COR-L47 (cell line): ENCODE measurements at regions not wholly inside any gene's neighbourhood (a gene's known extent, or its start where the extent isn't known, plus 50 kb on each side); places are given as distances from the start of the nearest gene placed in this dataset.
"Not testable (repeated sequence)": the region's sequence is repeated elsewhere in the genome, so short reads cannot be mapped to it uniquely, and the experiment has no call there.

Experiments
- DNase-seq: peaks from one replicate; lab custom pipeline; 2025; lab: John Stamatoyannopoulos, UW

GRCh38 chr2:210961249-210961648 lies 404.9 kb downstream of the CPS1 start:
- no peak for DNase-seq

- DNase-seq, result no peak
These were observed 407.0 kb downstream of the CPS1 start for GRCh38 chr2:210963386-210963785.

- DNase-seq, result no peak
These were observed 407.9 kb downstream of the CPS1 start for GRCh38 chr2:210964141-210964764.

- DNase-seq, result no peak
These were observed 409.1 kb downstream of the CPS1 start for GRCh38 chr2:210965472-210965871.

- no peak for DNase-seq
These were observed 409.9 kb downstream of the CPS1 start for GRCh38 chr2:210966330-210966729.

GRCh38 chr2:210971431-210971830 lies 415.0 kb downstream of the CPS1 start:
- no peak for DNase-seq

GRCh38 chr2:210986806-210987205 lies 430.4 kb downstream of the CPS1 start:
- not testable (repeated sequence) for DNase-seq

GRCh38 chr2:210991107-210991506 lies 434.7 kb downstream of the CPS1 start:
- no peak for DNase-seq

GRCh38 chr2:210994104-210994503 lies 437.7 kb downstream of the CPS1 start:
- no peak for DNase-seq

GRCh38 chr2:210997373-210997772 lies 441.0 kb downstream of the CPS1 start:
- DNase-seq, result no peak

- DNase-seq, result no peak
These were observed 441.9 kb downstream of the CPS1 start for GRCh38 chr2:210998334-210998733.

GRCh38 chr2:211014376-211014775 lies 458.0 kb downstream of the CPS1 start:
- no peak for DNase-seq

GRCh38 chr2:211014906-211015305 lies 458.5 kb downstream of the CPS1 start:
- no peak for DNase-seq

GRCh38 chr2:211025089-211025488 lies 468.7 kb downstream of the CPS1 start:
- DNase-seq, result not testable (repeated sequence)

- DNase-seq, result no peak
These were observed 469.7 kb downstream of the CPS1 start for GRCh38 chr2:211026109-211026508.

GRCh38 chr2:211027976-211028375 lies 471.6 kb downstream of the CPS1 start:
- no peak for DNase-seq

- peak; percentile 72 for DNase-seq
These were observed 477.4 kb downstream of the CPS1 start for GRCh38 chr2:211033765-211034164.

- no peak for DNase-seq
These were observed 479.3 kb downstream of the CPS1 start for GRCh38 chr2:211035548-211036185.

- DNase-seq, result no peak
These were observed 488.6 kb downstream of the CPS1 start for GRCh38 chr2:211045025-211045424.

- no peak for DNase-seq
These were observed 493.1 kb downstream of the CPS1 start for GRCh38 chr2:211049321-211050018.

- DNase-seq, result no peak
These were observed 499.0 kb downstream of the CPS1 start for GRCh38 chr2:211055438-211055837.

GRCh38 chr2:211061612-211062296 lies 505.4 kb downstream of the CPS1 start:
- DNase-seq, result no peak

GRCh38 chr2:211062297-211062612 lies 505.9 kb downstream of the CPS1 start:
- DNase-seq, result no peak
